ENCODE measurements at regions not wholly inside any gene's neighbourhood (a gene's known extent, or its start where the extent isn't known, plus 50 kb on each side); places are given as distances from the start of the nearest gene placed in this dataset.

GRCh38 chr17:33756021-33756420 is 462.9 kb upstream of the ASIC2 start:
- no peak for TF ChIP-seq POLR2A (IDR thresholded peaks at IDR 0.05)
- no peak for TF ChIP-seq CTCF (IDR thresholded peaks at IDR 0.05)
